Neural cell (in vitro differentiated cells): ENCODE measurements at regions not wholly inside any gene's neighbourhood (a gene's known extent, or its start where the extent isn't known, plus 50 kb on each side); places are given as distances from the start of the nearest gene placed in this dataset.

Source experiments
- RAD21 ChIP-seq: fragments of 450-650 bp; conservative IDR thresholded peaks from 2 replicates; pipeline ENCODE4 v1.6.1; 2014; ENCODE audit warnings: antibody characterized with exemption, mild to moderate bottlenecking, moderate library complexity
- SMC3 ChIP-seq: fragments of 450-650 bp; conservative IDR thresholded peaks from 2 replicates; pipeline ENCODE4 v1.6.1; 2014; ENCODE audit warnings: antibody characterized with exemption, mild to moderate bottlenecking, moderate library complexity; ENCODE audit not compliant: poor library complexity
- TAF1 ChIP-seq: IDR thresholded peaks from 2 replicates; pipeline ENCODE4 v1.6.1; 2012; ENCODE audit warnings: low read depth
- TF ChIP-seq, protein P1 (sequence below): IDR thresholded peaks from 2 replicates; pipeline ENCODE4 v1.6.1; 2012; ENCODE audit warnings: borderline replicate concordance

DNA sequence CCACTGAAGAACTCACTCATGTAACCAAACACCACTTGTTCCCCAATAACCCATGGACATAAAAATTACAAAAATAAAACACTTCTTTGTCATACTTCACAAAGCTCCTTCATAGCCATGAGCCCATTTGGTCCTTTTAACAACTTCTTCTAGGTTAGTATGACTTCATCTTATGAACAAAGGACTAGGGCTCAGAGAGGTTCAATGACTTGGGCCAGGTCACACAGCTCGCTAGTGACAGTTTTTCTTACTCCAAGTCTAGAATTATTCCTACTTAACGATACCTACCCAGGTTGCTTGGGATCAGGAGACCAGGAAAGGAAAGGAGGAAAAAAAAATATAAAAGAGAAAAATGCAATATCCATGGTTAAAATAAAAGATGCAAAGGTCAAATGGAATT is 353.4 kb downstream of the SOX9 start:
- TF ChIP-seq SMC3 (no peak), TAF1 (no peak), RAD21 (no peak)
- TF ChIP-seq, protein P1, sequence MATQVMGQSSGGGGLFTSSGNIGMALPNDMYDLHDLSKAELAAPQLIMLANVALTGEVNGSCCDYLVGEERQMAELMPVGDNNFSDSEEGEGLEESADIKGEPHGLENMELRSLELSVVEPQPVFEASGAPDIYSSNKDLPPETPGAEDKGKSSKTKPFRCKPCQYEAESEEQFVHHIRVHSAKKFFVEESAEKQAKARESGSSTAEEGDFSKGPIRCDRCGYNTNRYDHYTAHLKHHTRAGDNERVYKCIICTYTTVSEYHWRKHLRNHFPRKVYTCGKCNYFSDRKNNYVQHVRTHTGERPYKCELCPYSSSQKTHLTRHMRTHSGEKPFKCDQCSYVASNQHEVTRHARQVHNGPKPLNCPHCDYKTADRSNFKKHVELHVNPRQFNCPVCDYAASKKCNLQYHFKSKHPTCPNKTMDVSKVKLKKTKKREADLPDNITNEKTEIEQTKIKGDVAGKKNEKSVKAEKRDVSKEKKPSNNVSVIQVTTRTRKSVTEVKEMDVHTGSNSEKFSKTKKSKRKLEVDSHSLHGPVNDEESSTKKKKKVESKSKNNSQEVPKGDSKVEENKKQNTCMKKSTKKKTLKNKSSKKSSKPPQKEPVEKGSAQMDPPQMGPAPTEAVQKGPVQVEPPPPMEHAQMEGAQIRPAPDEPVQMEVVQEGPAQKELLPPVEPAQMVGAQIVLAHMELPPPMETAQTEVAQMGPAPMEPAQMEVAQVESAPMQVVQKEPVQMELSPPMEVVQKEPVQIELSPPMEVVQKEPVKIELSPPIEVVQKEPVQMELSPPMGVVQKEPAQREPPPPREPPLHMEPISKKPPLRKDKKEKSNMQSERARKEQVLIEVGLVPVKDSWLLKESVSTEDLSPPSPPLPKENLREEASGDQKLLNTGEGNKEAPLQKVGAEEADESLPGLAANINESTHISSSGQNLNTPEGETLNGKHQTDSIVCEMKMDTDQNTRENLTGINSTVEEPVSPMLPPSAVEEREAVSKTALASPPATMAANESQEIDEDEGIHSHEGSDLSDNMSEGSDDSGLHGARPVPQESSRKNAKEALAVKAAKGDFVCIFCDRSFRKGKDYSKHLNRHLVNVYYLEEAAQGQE: no peak
